ENCODE measurements at regions not wholly inside any gene's neighbourhood (a gene's known extent, or its start where the extent isn't known, plus 50 kb on each side); places are given as distances from the start of the nearest gene placed in this dataset.
A peak's percentile ranks its signal among the peaks of the same experiment; 100 is the strongest.

GRCh38 chr12:124393414-124393790, 98.5 kb downstream of the RFLNA start:
- no peak for DNase-seq

GRCh38 chr12:124392667-124393413, 97.9 kb downstream of the RFLNA start:
- DNase-seq, result no peak

GRCh38 chr12:124392271-124392666, 97.4 kb downstream of the RFLNA start:
- no peak for DNase-seq

GRCh38 chr12:124391340-124392261, 96.7 kb downstream of the RFLNA start:
- DNase-seq, result peak; percentile 55

- DNase-seq, result no peak
These were observed 95.7 kb downstream of the RFLNA start for GRCh38 chr12:124390442-124391097.

- no peak for DNase-seq
These were observed 95.0 kb downstream of the RFLNA start for GRCh38 chr12:124389725-124390441.

GRCh38 chr12:124389138-124389724, 94.3 kb downstream of the RFLNA start:
- DNase-seq, result peak; percentile 63

GRCh38 chr12:124388679-124389137, 93.8 kb downstream of the RFLNA start:
- DNase-seq, result peak; percentile 32

GRCh38 chr12:124388038-124388671, 93.3 kb downstream of the RFLNA start:
- DNase-seq, result no peak

GRCh38 chr12:124387528-124387911, 92.6 kb downstream of the RFLNA start:
- no peak for DNase-seq

GRCh38 chr12:124386661-124387527, 92.0 kb downstream of the RFLNA start:
- no peak for DNase-seq

- no peak for DNase-seq
These were observed 91.2 kb downstream of the RFLNA start for GRCh38 chr12:124386059-124386458.

- DNase-seq, result no peak
These were observed 90.5 kb downstream of the RFLNA start for GRCh38 chr12:124385219-124385969.

- DNase-seq, result no peak
These were observed 89.5 kb downstream of the RFLNA start for GRCh38 chr12:124384299-124384894.

GRCh38 chr12:124383028-124383427, 88.1 kb downstream of the RFLNA start:
- DNase-seq, result no peak

GRCh38 chr12:124381456-124382296, 86.8 kb downstream of the RFLNA start:
- DNase-seq, result no peak

GRCh38 chr12:124380796-124381455, 86.0 kb downstream of the RFLNA start:
- no peak for DNase-seq
